GM12891 (cell line): ENCODE measurements at regions not wholly inside any gene's neighbourhood (a gene's known extent, or its start where the extent isn't known, plus 50 kb on each side); places are given as distances from the start of the nearest gene placed in this dataset.

ENCODE experiments used
- POLR2A ChIP-seq: IDR thresholded peaks from 2 replicates; pipeline ENCODE4 v1.6.1; 2011; ENCODE audit warnings: low read depth, low read length, control low read depth
- POLR2AphosphoS5 ChIP-seq: IDR thresholded peaks from 2 replicates; pipeline ENCODE4 v1.6.1; 2011; ENCODE audit warnings: low read depth, low read length, control low read depth

GRCh38 chr6:14353281-14353680 is 235.7 kb downstream of the CD83 start:
- TF ChIP-seq POLR2AphosphoS5, result no peak
- TF ChIP-seq POLR2A, result no peak
